T-helper 1 cell treated with Interleukin-12 subunit alpha and Interleukin-12 subunit beta and Interleukin-4 antibody, amounts not matched to agents 30 ng/mL and 1 ng/mL, for 36 hours (primary cell): ENCODE measurements at regions not wholly inside any gene's neighbourhood (a gene's known extent, or its start where the extent isn't known, plus 50 kb on each side); places are given as distances from the start of the nearest gene placed in this dataset.

Source experiments
- intact Hi-C: fragments of 100-400 bp; cut with micrococcal nuclease; formaldehyde crosslinking; loops from one replicate; pipeline ENCODE4 v1.15.1; 2024

DNA sequence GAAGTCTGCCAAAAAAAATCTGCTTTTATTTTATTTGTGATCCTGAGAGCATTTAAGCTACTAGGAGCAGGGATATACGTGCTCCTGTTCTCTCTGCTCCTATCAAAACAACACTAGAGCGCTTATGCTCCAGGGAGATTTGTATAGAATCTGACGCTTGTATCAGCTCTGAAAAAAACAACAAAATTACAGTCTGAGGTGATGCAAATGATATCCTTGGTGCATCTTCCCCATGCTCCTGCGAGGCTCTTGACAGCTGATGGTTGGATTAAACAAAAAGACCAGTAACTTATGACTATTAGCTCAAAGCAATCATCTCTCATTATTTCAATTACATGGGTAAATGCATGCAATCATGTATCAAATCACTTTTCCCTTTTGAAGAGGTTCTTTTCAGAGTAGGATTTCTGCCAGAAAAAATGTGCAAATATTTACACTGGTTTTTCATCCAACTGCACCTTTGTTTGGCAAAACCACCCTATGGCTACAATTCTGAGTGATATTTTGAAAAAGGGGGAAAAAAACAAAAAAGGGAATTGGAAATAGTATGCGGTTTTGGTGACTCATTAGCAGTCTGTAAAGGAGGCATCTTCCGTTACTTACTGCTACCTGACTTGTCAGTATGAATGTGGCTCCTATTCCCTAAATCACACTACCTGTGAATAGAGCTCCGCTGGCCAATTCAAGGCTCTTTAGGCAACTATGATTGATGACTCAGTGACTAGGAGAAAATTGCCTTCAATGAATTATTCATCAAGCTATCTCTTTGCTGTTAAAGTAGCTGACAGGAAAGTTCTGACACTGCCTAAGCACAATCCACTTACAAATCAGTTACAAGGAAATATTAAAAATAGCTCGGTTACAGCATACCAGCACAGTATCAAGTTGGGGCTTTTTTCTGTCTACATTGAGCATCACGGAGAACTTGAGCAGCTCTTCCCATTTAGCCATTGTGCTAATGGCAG lies 450.0 kb downstream of the FOXG1 start:
- intact Hi-C loops, result no loop called here

GRCh38 chr14:29217813-29218450 lies 451.3 kb downstream of the FOXG1 start:
- intact Hi-C loops, result no loop called here

GRCh38 chr14:29220072-29220471 lies 453.5 kb downstream of the FOXG1 start:
- intact Hi-C loops, result no loop called here

DNA sequence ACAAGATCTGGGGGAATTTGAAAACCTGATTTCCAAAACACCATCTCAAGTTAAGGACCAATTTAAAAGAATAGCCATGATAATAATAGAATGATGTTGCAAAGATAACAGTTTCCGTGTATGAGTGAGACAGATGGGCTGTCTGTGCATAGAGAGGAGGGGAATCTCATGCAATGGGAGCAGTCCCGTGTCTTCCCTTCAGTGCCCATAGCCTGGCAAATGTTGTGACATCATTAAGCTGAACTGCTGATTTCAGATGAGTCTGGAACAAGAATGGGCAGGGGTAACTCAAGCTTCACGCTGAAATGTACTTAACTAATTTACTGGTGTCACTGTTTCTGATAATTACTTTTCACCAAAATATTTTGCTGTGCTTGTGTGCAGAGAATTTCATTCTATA lies 454.0 kb downstream of the FOXG1 start:
- intact Hi-C loops, result no loop called here

DNA sequence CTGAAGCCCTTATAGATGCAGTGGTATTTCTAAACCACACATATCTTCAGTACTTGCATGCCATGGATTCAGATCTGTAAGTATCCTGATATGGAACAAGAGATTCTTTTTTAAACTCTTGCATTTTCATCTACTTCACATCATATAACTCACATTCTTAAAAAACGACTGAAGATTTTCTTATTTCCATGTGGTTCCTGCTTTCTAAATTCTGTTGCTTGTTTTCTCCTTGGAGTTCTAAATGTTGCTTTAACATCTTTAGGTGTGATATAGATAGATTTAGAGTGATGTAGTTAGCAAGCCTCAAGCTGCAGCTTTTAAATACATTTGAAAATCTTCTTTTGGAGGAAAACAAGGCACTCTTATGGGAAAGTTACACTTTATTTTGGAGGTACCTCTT lies 455.4 kb downstream of the FOXG1 start:
- intact Hi-C loops, result no loop called here

- intact Hi-C loops, result no loop called here
Observed at GRCh38 chr14:29222671-29223268, 456.2 kb downstream of the FOXG1 start.

GRCh38 chr14:29223947-29224346 lies 457.4 kb downstream of the FOXG1 start:
- intact Hi-C loops, result no loop called here

DNA sequence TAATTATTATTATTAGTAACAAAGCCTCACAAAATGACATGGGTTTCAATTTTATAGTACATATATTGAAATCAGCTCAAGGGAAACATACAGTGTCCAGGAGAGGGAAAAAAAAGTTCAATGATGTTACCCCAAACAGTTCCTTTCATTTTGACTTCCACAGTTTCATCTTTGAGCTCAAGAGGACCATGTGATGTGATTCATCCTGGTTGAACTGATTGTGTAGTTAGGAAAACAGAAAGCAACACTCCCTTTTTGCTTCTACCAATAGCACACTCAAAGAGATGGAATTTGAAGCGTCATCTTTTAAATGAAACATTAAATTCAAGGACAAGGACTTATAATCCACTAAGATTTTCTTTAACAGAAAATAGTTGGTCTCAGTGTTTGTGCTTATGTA lies 461.0 kb downstream of the FOXG1 start:
- intact Hi-C loops, result no loop called here

- intact Hi-C loops, result no loop called here
Observed at GRCh38 chr14:29232153-29232552, 465.6 kb downstream of the FOXG1 start.

DNA sequence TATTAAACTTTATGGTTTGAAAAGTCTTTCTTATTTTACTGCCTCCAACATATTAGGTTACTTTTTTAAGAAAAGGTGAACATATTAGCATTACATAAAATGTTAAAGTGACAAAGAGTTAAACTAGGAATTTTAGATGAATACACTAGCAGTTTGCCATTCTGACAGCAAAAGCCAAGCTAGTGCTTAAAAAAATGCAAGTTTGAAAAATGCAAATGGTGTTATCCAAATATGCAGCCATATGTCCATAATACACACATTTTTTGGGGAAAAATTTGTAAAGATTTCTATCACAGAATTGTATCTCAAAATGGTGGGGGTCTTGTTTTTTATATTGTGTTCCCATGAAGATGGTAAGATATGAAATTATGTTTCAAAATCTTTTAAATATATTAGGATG lies 466.1 kb downstream of the FOXG1 start:
- intact Hi-C loops, result no loop called here

- intact Hi-C loops, result no loop called here
Observed at GRCh38 chr14:29233188-29233587, 466.6 kb downstream of the FOXG1 start.

- intact Hi-C loops, result no loop called here
Observed at GRCh38 chr14:29235991-29236390, 469.4 kb downstream of the FOXG1 start.

DNA sequence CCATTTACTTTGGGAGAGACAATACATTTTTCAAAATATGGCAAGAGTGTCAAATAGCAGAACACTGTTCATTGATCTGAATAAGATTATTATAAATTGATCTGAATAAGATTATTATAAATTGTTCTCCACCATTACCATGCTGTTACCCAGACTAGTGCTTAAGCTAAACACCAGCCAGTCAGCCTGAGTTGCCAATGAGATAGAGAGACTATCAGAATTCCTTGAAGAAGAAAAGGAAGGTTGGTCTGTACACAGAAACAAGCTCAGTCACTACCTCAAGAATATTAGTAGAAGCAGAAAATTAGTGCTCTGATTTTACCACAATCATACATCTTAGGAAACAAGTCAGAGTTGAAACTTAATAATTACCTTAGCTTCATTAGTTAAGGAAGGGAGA lies 469.8 kb downstream of the FOXG1 start:
- intact Hi-C loops, result no loop called here

DNA sequence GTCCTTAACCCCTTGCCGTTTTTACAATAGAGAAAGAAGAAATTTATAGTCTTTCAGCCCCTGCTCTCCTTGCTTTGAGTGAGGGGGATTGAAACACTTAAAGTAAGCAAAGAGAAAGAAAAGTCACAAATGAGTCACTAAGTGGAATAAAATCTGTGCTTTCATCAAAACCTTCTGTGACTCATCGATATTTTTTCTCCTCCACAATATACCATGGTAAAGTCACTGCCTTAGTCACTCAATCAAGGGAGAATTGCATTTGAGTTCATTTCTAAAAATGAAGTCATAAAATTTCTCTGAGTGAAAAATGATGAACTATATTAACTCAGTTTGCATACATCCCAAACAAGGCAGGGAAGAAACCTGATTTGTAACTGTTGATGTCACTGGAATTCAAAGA lies 470.3 kb downstream of the FOXG1 start:
- intact Hi-C loops, result no loop called here

DNA sequence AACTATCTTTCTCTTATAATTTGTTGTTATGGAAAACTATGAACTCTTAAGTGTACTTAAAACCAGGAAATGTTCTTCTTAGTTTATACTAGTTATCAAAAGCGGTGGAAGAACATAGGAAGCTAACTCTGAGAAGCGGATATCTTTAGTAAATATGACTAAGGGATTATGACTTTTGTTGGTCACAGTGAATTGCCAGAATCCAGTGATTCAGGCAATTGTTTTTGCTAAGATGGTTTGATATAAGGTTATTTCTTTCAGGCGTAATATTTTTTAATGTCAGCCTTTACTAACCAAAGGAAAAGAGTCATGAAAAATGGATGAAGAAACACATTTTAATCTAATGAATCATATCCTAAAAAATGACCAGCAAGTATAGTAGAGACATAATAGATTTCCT lies 473.5 kb downstream of the FOXG1 start:
- intact Hi-C loops, result loop anchor here (1.0 kb wide), 1 partner anchor 147 kb away; no protein-coding TSS in a partner anchor

GRCh38 chr14:29242755-29243754 lies 476.5 kb downstream of the FOXG1 start:
- intact Hi-C loops, result no loop called here

DNA sequence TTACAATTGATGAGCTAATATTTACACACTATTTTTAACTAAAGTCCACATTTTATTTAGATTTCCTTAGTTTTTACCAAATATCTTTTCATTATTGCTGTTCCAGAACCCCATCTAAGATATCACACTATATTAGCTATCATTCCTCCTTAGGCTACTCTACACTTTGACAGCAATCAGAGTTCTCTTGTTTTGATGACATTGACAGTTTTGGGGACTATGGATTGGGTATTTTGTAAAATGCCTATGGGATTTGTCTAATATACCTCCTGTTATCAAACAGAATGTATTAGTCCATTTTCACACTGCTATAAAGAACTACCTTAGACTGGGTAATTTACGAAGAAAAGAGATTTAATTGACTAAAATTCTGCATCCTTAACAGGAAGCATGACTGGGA lies 489.1 kb downstream of the FOXG1 start:
- intact Hi-C loops, result no loop called here

- intact Hi-C loops, result no loop called here
Observed at GRCh38 chr14:29262979-29263378, 496.4 kb downstream of the FOXG1 start.

GRCh38 chr14:29264865-29265264 lies 498.3 kb downstream of the FOXG1 start:
- intact Hi-C loops, result no loop called here

GRCh38 chr14:29265852-29266251 lies 499.3 kb downstream of the FOXG1 start:
- intact Hi-C loops, result no loop called here

- intact Hi-C loops, result no loop called here
Observed at GRCh38 chr14:29271669-29272068, 505.1 kb downstream of the FOXG1 start.
